HepG2 (cell line): ENCODE measurements at regions not wholly inside any gene's neighbourhood (a gene's known extent, or its start where the extent isn't known, plus 50 kb on each side); places are given as distances from the start of the nearest gene placed in this dataset.

Experiments used
- ARNT ChIP-seq: fragments of 450-650 bp; IDR thresholded peaks from 2 replicates; pipeline ENCODE4 v1.6.1; 2017
- FOSL1 ChIP-seq: sonication (generic); formaldehyde crosslinking; IDR thresholded peaks from 2 replicates; pipeline ENCODE4 v1.9.0; 2021; ENCODE audit warnings: missing genetic modification reagents, borderline replicate concordance
- IKZF4 ChIP-seq: sonication (generic); formaldehyde crosslinking; IDR thresholded peaks from 2 replicates; pipeline ENCODE4 v1.5.1; 2020; ENCODE audit warnings: borderline replicate concordance, mild to moderate bottlenecking, low read depth, missing genetic modification reagents; ENCODE audit errors: not compliant biosample characterization
- POLR2A ChIP-seq, 2 experiments: IDR thresholded peaks; 2 replicates each; pipeline ENCODE4 v1.6.1; 2011; ENCODE audit warnings: low read depth in 2 of 2, low read length in 2 of 2, mild to moderate bottlenecking in 1 of 2, moderate library complexity in 1 of 2; ENCODE audit not compliant: insufficient read depth in 1 of 2
- POLR2AphosphoS5 ChIP-seq: IDR thresholded peaks from 2 replicates; pipeline ENCODE4 v1.6.1; 2012; ENCODE audit warnings: low read depth, low read length
- ZBTB10 ChIP-seq: sonication (generic); formaldehyde crosslinking; IDR thresholded peaks from 2 replicates; pipeline ENCODE4 v1.4.0; 2020; ENCODE audit warnings: missing genetic modification reagents, borderline replicate concordance

GRCh38 chr10:58453105-58453504 is 59.6 kb upstream of the BICC1 start:
- TF ChIP-seq POLR2A (IDR thresholded peaks at IDR 0.05; ENCODE audit: insufficient read depth in 1 of 2, low read depth in 2 of 2, low read length in 2 of 2) (no peak), FOSL1 (no peak), ARNT (no peak), POLR2AphosphoS5 (no peak), ZBTB10 (CRISPR knock-in tag) (no peak), IKZF4 (CRISPR knock-in tag) (no peak)
